GM19023 (cell line): ENCODE measurements at regions not wholly inside any gene's neighbourhood (a gene's known extent, or its start where the extent isn't known, plus 50 kb on each side); places are given as distances from the start of the nearest gene placed in this dataset.
"Not testable (repeated sequence)": the region's sequence is repeated elsewhere in the genome, so short reads cannot be mapped to it uniquely, and the experiment has no call there.

ENCODE experiments used
- ATAC-seq: cut with Tn5 transposase; IDR thresholded peaks from one replicate; pipeline ENCODE4 v1.9.1; 2021; ENCODE audit warnings: mild to moderate bottlenecking, moderate library complexity; ENCODE audit not compliant: unreplicated experiment

GRCh38 chr5:53405396-53405795 is 75.0 kb upstream of the FST start:
- ATAC-seq: no peak

DNA sequence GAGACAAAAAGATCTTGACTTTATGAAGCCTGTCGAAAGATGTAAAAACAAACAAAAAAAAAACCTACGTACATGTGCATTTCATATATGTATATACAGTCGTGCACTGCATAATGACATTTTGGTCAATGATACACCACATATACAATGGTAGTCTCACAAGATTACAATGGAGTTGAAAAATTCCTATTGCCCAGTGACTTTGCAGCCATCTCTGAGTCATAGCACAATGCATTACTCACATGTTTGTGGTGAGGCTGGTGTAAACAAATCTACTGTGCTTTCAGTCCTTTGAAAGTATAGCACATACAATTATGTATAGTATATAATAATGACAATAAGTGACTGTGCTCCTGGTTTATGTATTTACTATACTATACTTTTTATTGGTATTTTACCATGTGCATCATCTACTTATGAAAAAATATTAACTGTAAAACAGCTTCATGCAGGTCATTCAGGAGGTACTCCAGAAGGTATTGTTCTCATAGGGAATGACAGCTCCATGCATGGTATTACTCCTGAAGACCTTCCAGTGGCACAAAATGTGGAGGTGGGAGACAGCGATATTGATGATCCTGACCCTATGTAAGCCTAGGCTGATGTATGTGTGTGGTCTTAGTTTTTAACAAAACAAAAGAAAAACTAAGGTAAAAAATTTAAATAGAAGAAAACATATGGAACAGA is 73.7 kb upstream of the FST start:
- no peak for ATAC-seq

DNA sequence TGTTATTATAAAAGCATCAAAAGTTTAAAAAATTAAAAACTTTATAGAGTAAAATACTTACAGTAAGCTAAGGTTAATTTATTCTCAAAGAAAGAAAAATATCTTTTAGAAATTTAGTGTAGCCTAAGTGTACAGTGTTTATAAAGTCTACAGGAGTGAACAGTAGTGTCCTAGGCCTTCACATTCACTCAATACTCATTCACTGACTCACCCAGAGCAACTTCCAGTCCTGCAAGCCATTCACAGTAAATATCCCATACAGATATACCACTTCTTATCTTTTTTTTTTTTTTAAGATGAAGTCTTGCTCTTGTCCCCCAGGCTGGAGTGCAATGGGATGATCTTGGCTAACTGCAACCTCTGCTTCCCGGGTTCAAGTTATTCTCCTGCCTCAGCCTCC is 73.1 kb upstream of the FST start:
- ATAC-seq: no peak

GRCh38 chr5:53411388-53411787 is 69.0 kb upstream of the FST start:
- ATAC-seq: no peak

- not testable (repeated sequence) for ATAC-seq
Measured at GRCh38 chr5:53412499-53412898, 67.9 kb upstream of the FST start.

DNA sequence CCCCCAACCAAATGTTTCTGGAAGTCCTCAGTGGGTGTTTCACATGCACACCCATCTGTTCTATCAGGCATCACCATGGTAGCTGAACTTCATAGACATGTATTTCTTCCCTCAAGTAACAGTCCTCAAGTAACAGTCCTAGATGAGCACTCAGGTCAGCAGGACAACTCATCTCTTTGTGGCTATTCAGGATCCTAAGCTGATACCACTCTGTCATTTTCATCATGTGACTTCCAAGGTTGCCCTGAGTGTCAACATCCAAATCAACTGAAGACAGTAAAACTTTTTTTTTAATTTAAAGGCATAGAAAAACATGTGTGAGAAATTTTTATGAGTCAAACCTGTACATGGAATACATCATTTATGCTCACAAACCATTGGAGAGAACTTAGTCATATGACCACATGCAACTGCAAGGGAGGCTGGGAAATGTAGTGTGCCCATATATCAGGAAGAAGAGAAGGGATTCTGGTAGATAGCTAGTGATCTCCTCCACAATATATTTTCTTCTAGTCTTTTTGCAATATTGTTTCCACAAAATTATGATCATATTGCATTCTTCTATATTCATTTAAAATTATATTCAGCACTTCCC is 64.2 kb upstream of the FST start:
- ATAC-seq: no peak

- no peak for ATAC-seq
Measured at GRCh38 chr5:53418409-53418808, 62.0 kb upstream of the FST start.

DNA sequence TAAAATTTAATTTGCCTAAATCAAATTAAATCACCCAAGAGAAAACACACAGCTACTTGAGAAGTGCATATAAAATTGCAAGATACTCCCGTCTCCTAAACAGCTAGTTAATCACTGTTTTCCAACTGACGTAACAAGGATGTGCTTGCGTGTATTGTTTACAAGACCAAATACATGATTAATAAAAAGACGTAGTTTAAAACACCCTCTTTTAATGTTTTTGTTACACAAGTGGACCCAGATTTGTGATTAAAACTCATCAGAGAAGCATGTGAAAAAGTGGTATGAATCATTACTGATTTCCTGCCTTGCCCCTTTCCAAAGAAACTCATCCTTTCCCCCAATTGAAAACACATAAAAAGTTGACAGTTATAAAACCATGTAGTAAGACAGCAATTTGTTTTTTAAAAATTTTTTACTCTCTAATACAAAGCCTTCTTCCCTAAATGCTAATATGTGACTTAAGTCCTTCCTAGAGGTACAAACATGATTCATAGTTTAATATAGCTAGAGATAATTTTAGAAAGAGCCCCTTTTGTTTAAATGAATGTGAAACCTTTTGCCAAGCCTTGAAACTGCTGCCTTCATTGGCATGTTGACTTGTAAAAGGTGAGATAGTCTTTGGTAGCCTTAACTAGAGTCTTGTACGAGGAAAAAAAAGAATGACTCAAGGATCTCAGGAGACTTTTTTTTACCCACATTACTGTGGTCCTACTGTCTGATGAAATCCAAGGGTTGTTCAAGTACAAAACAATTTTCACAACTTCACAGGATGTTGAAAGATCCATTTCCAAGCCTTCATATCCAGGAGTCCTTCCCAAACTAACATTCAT is 61.4 kb upstream of the FST start:
- ATAC-seq: no peak

DNA sequence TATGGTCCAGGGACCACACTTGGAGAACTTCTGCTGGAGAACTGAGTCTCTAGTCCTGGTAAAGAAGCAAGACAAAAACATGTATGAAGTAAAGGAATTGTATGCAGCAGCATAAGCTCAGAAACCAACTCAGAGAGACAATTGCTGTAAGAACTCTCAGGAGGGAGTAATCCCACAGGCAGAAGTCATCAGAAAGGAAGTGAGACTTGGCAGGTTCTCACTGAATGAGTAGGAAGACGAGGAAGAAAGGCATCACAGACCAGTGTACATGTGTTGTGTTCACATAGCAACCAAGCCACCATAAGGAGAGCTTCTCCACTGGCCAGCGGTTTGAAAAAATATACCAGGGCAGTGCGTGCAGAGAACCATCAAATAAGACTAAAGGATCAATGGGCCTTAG is 57.9 kb upstream of the FST start:
- no peak for ATAC-seq

DNA sequence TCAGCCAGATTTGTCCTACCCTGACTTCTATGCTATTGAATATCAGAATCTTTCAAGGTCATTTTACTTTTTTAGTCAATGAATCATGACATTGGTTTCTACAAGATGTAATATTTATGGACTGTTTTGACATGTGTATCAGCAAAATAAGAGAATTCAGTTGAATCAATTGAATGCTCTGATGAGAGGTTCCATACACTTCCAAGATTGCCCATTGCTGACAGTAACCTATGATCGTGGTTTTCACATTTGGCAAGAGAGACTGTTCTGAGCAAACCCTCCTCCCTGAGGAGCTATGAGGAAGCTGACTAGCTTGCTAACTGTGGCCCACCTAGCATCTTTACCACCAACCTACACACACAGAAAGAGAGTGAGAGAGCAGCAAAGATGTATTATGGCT is 56.7 kb upstream of the FST start:
- ATAC-seq: no peak

- no peak for ATAC-seq
Measured at GRCh38 chr5:53424686-53425615, 55.5 kb upstream of the FST start.

GRCh38 chr5:53425687-53426511 is 54.5 kb upstream of the FST start:
- ATAC-seq: no peak

GRCh38 chr5:53426512-53426830 is 54.0 kb upstream of the FST start:
- no peak for ATAC-seq

DNA sequence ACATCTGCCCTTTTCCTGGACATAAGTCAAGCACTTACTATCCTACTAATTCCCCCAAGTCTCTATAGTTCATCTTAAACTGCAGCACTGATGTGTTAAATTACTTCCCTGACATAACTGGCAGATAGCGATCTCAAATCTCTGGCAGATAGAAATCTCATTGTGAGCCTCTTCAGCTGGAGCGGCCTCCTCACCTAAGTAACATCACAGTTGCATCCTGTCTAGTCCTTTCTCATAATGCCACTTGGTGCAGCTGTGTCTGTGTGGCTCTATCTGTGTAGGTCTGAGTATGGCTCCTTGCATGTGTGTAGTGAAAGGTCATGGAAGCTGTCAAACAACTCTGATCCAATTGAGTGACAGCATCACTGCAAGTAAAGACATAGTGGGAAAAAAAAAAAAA is 53.6 kb upstream of the FST start:
- no peak for ATAC-seq

- no peak for ATAC-seq
Measured at GRCh38 chr5:53427965-53428364, 52.5 kb upstream of the FST start.

DNA sequence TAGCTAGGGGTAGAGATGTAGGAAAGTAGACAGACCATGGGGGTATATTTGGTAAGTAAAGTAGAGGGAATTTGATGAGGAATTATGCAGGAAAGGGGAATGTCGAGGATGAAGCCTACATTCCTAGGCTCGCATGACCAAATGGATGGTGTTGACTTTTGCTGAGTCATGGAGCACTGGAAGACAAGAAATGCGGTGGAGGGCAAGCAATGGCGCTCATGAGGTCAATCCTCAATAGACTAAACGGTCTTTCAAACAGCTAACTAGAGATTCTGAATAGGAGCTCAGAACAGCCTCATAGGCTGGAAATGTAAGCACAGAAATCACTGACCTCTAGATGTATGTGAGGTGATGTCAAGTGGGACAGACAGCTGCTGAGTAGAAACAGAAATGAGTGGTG is 50.7 kb upstream of the FST start:
- no peak for ATAC-seq

GRCh38 chr5:53430618-53431252 is 49.7 kb upstream of the FST start:
- no peak for ATAC-seq
